ENCODE measurements at regions not wholly inside any gene's neighbourhood (a gene's known extent, or its start where the extent isn't known, plus 50 kb on each side); places are given as distances from the start of the nearest gene placed in this dataset.

DNA sequence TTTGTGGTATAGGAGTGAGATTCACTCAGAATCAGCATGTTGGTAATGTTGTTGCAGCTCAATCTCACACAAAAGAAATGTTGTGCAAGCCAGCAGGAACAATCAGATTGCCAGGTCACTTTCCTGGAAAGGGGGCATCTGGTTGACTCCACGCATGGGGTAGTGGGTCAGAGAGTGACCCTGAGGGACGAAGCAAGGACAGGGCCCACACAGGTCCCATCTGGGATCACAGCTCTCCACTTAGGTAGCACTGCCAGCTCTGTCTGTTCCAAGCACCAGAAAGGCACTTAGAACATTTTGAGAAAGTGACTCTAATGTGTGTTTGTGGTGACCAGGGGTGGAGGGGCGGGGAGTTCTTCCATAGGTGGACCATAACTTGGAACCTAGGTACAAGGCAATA is 109.5 kb downstream of the RASSF10 start:
- 100% methylated on average over 2 of the region's 3 CpGs for WGBS (ENCODE audit: low lambda C conversion rate)
- no peak overlapping the region for H3K4me3 ChIP-seq (replicated peaks in 1 of 3; ENCODE audit: insufficient read depth in 1 of 3, low read depth in 2 of 3, low read length in 3 of 3)
- H3K79me2 ChIP-seq (ENCODE audit: insufficient read depth, low read length) = no peaks in the 10 kb centered on the region
- no peak for TF ChIP-seq ZNF101 (CRISPR knock-in tag; IDR thresholded peaks at IDR 0.05; ENCODE audit: borderline replicate concordance, low read depth)
- TF ChIP-seq, protein P1, sequence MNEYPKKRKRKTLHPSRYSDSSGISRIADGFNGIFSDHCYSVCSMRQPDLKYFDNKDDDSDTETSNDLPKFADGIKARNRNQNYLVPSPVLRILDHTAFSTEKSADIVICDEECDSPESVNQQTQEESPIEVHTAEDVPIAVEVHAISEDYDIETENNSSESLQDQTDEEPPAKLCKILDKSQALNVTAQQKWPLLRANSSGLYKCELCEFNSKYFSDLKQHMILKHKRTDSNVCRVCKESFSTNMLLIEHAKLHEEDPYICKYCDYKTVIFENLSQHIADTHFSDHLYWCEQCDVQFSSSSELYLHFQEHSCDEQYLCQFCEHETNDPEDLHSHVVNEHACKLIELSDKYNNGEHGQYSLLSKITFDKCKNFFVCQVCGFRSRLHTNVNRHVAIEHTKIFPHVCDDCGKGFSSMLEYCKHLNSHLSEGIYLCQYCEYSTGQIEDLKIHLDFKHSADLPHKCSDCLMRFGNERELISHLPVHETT (CRISPR knock-in tag; conservative IDR thresholded peaks at IDR 0.05) = no peak
- TF ChIP-seq ZNF572 (CRISPR knock-in tag; IDR thresholded peaks at IDR 0.05) = no peak
- TF ChIP-seq, protein P2, sequence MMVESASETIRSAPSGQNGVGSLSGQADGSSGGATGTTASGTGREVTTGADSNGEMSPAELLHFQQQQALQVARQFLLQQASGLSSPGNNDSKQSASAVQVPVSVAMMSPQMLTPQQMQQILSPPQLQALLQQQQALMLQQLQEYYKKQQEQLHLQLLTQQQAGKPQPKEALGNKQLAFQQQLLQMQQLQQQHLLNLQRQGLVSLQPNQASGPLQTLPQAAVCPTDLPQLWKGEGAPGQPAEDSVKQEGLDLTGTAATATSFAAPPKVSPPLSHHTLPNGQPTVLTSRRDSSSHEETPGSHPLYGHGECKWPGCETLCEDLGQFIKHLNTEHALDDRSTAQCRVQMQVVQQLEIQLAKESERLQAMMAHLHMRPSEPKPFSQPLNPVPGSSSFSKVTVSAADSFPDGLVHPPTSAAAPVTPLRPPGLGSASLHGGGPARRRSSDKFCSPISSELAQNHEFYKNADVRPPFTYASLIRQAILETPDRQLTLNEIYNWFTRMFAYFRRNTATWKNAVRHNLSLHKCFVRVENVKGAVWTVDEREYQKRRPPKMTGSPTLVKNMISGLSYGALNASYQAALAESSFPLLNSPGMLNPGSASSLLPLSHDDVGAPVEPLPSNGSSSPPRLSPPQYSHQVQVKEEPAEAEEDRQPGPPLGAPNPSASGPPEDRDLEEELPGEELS (CRISPR knock-in tag; IDR thresholded peaks at IDR 0.05) = no peak
- TF ChIP-seq, protein P3, sequence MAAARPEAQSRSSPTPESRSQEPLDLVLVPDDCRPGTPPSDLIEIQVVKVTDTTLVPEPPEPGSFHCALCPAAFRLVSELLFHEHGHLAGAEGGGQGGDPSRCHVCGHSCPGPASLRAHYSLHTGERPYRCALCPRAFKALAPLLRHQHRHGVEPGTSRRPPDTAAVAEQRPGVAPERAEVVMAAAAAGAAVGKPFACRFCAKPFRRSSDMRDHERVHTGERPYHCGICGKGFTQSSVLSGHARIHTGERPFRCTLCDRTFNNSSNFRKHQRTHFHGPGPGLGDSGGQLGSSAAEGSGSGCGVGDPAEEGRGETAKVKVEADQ (CRISPR knock-in tag; IDR thresholded peaks at IDR 0.05; ENCODE audit: borderline replicate concordance) = 0 out of 2 replicates have a peak, but pooled peaks have one; percentile 13
- TF ChIP-seq ZSCAN20 (CRISPR knock-in tag; IDR thresholded peaks at IDR 0.05; ENCODE audit: borderline replicate concordance) = no peak
- TF ChIP-seq NKX3-1 (CRISPR knock-in tag; IDR thresholded peaks at IDR 0.05) = no peak
- 0 out of 4 replicates have a peak, but pooled peaks of 1 of the 2 experiments have one; percentile 26 for TF ChIP-seq POLR2A (IDR thresholded peaks at IDR 0.05; ENCODE audit: insufficient read depth in 1 of 2, low read depth in 2 of 2, low read length in 2 of 2)
- TF ChIP-seq RBAK (CRISPR knock-in tag; IDR thresholded peaks at IDR 0.05) = no peak
- no peak for TF ChIP-seq ZNF432 (CRISPR knock-in tag; IDR thresholded peaks at IDR 0.05; ENCODE audit: borderline replicate concordance)
- no peak for TF ChIP-seq SOX13 (IDR thresholded peaks at IDR 0.05)
- 0 out of 4 replicates have a peak, but pooled peaks of 1 of the 2 experiments have one; percentile 19 for TF ChIP-seq SOX13 (CRISPR knock-in tag; conservative IDR thresholded peaks at IDR 0.05 in 1 of 2, IDR thresholded peaks at IDR 0.05 in 1 of 2)
- no peak for TF ChIP-seq ZKSCAN8 (CRISPR knock-in tag; IDR thresholded peaks at IDR 0.05; ENCODE audit: borderline replicate concordance)
- TF ChIP-seq SMARCE1 (IDR thresholded peaks at IDR 0.05; ENCODE audit: borderline replicate concordance) = no peak
- TF ChIP-seq ZBTB7B (CRISPR knock-in tag; IDR thresholded peaks at IDR 0.05) = no peak
- TF ChIP-seq SPEN (CRISPR knock-in tag; IDR thresholded peaks at IDR 0.05; ENCODE audit: low read depth) = no peak
- peaks cover 38% of the 10 kb centered on the region for H3K4me1 ChIP-seq (ENCODE audit: insufficient read depth, low read length)
- no peak overlapping the region for H3K27ac ChIP-seq (ENCODE audit: extremely low read length, insufficient read depth, low read length)
- H3K36me3 ChIP-seq (replicated peaks in 1 of 2; ENCODE audit: control insufficient read depth in 1 of 2, insufficient read depth in 2 of 2, low read length in 2 of 2) = no peaks in the 10 kb centered on the region
- ChIA-PET CTCF (ENCODE audit: low intra/inter-chr PET ratio, low total read pairs) (no interaction called here), POLR2A (interaction anchor here (1.2 to 1.3 kb wide), 2 partner anchors 19 to 22 kb away, joined by 3 to 4 read pairs; no protein-coding TSS in a partner anchor)
- in situ Hi-C loops (cut with HindIII; ENCODE audit: extremely low pct_ligation_motif_present, low pct_unique_long_range_greater_than_20kb) = no loop called here
- no peak overlapping the region for H2AFZ ChIP-seq (ENCODE audit: low read length)
- H3K9ac ChIP-seq (ENCODE audit: insufficient read depth, low read depth, low read length) = no peak overlapping the region
- BruUV-seq (replicated peaks) = no TSS peak
- FAIRE-seq (no peak), DNase-seq (ENCODE audit: low spot score) (no peak), ATAC-seq (no peak)
- intact Hi-C loops (cut with micrococcal nuclease; ENCODE audit: unreplicated experiment) = no loop called here
- peaks cover 7% of the 10 kb centered on the region; the same call in 1 of the 2 replicates for H3K9me3 ChIP-seq (ENCODE audit: low read length)
- H3K27me3 ChIP-seq (ENCODE audit: control insufficient read depth in 1 of 2, insufficient read depth in 2 of 2, low read length in 2 of 2) = no peaks in the 10 kb centered on the region
- H3K4me2 ChIP-seq (ENCODE audit: low read depth, low read length) = no peak overlapping the region
- H4K20me1 ChIP-seq (ENCODE audit: insufficient read depth, low read length) = no peaks in the 10 kb centered on the region

Measured in HepG2 (cell line).